Epithelial cell of esophagus (primary cell): ENCODE measurements at regions not wholly inside any gene's neighbourhood (a gene's known extent, or its start where the extent isn't known, plus 50 kb on each side); places are given as distances from the start of the nearest gene placed in this dataset.
A peak's percentile ranks its signal among the peaks of the same experiment; 100 is the strongest.

Source experiments
- DNase-seq: peaks from one replicate; pipeline ENCODE4 v3.0.0; 2010; ENCODE audit warnings: low read depth
- H3K4me3 ChIP-seq: 2 replicates; pipeline ENCODE4 v1.5.1; 2011; ENCODE audit warnings: mild to moderate bottlenecking, low read length, control low read depth
- CTCF ChIP-seq: IDR thresholded peaks from 2 replicates; pipeline ENCODE4 v1.5.1; 2011; ENCODE audit warnings: low read depth, mild to moderate bottlenecking, low read length, control low read depth, inconsistent platforms; ENCODE audit not compliant: insufficient read depth; ENCODE audit errors: missing control alignments

GRCh38 chr18:53785811-53786210, 438.7 kb downstream of the MBD2 start:
- no peak overlapping the region for H3K4me3 ChIP-seq
- DNase-seq, result no peak
- TF ChIP-seq CTCF, result no peak

GRCh38 chr18:53784253-53784652, 440.2 kb downstream of the MBD2 start:
- H3K4me3 ChIP-seq, result no peak overlapping the region
- no peak for DNase-seq
- no peak for TF ChIP-seq CTCF

- peak; percentile 46 for DNase-seq
- no peak for TF ChIP-seq CTCF
- H3K4me3 ChIP-seq, result no peak overlapping the region
Observed at GRCh38 chr18:53780666-53781065, 443.8 kb downstream of the MBD2 start.

- TF ChIP-seq CTCF, result no peak
Observed at GRCh38 chr18:53772293-53772692, 452.2 kb downstream of the MBD2 start.

GRCh38 chr18:53771664-53772063, 452.8 kb downstream of the MBD2 start:
- no peak for TF ChIP-seq CTCF
- no peak for DNase-seq
- H3K4me3 ChIP-seq, result no peak overlapping the region

More at GRCh38 chr18:53772293-53772692, 452.2 kb downstream of the MBD2 start:
- H3K4me3 ChIP-seq, result no peak overlapping the region
- DNase-seq, result no peak

- no peak overlapping the region for H3K4me3 ChIP-seq
- no peak for DNase-seq
- no peak for TF ChIP-seq CTCF
Observed at GRCh38 chr18:53765211-53765610, 459.3 kb downstream of the MBD2 start.

- TF ChIP-seq CTCF, result no peak
- no peak overlapping the region for H3K4me3 ChIP-seq
- no peak for DNase-seq
Observed at GRCh38 chr18:53764086-53764485, 460.4 kb downstream of the MBD2 start.
